C4-2B (cell line): ENCODE measurements at regions not wholly inside any gene's neighbourhood (a gene's known extent, or its start where the extent isn't known, plus 50 kb on each side); places are given as distances from the start of the nearest gene placed in this dataset.

Experiments
- H3K27ac ChIP-seq: fragments of 450-650 bp; 2 replicates; pipeline ENCODE4 v1.5.1; 2017
- ZFX ChIP-seq: fragments of 450-650 bp; IDR thresholded peaks from 2 replicates; pipeline ENCODE4 v1.6.1; 2017
- TF ChIP-seq, protein P1 (sequence below): fragments of 450-650 bp; conservative IDR thresholded peaks from 2 replicates; pipeline ENCODE4 v1.5.1; 2017; ENCODE audit warnings: mild to moderate bottlenecking

DNA sequence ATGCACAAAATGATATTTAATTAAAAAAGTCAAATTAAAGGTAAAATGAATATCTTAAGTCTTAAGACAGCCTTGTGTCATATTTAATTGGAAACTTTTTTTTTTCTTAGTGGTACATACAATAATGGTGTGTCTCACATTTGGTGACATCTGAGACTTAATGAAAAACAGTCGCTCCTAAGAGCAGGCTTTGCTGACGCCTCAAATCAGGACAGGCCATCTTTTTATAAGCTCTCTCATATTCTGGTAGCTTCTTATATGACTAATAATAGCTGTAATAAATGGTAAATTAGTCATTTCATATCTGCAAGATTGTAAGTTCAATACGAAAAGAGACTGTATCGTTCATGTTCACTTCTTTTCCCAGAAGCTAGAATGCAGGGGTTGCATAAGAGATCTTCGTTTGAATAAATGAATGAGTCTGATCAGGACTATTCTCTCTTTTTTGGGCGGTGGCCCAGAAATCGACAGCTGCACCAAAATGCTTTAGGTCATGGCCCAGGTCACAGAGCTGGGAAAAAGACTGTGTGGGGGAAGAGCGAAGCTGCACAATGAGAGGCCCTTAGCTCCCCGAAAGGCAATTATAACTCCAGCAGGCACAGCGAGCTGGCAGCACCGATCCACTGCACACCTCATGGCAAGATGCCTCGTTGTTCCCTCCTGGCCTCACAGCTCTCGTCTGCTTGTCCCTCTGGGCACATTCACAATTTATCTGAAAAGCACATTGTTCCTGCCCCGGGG lies 69.4 kb downstream of the NRN1 start:
- no peak overlapping the region for H3K27ac ChIP-seq
- TF ChIP-seq ZFX, result no peak
- TF ChIP-seq, protein P1, sequence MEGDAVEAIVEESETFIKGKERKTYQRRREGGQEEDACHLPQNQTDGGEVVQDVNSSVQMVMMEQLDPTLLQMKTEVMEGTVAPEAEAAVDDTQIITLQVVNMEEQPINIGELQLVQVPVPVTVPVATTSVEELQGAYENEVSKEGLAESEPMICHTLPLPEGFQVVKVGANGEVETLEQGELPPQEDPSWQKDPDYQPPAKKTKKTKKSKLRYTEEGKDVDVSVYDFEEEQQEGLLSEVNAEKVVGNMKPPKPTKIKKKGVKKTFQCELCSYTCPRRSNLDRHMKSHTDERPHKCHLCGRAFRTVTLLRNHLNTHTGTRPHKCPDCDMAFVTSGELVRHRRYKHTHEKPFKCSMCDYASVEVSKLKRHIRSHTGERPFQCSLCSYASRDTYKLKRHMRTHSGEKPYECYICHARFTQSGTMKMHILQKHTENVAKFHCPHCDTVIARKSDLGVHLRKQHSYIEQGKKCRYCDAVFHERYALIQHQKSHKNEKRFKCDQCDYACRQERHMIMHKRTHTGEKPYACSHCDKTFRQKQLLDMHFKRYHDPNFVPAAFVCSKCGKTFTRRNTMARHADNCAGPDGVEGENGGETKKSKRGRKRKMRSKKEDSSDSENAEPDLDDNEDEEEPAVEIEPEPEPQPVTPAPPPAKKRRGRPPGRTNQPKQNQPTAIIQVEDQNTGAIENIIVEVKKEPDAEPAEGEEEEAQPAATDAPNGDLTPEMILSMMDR, result no peak

DNA sequence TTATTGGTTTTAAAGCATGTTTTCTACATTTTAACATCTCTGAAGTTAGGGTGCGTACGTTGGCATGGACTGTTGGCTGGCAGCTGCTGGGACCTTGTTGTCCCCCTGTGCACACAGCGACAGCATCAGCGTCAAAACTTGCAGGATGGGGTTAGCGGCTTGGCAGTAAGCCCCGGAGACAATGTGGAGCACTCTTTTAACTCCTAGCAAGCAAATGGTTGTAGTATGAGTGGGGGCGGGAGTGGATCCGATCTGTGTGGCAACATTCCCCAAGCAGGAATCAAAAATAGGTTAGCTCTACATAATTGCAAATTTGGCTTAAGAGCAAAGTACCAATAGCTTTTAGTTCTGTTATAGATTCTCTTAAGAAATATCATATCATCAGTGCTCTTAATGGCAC lies 70.1 kb downstream of the NRN1 start:
- H3K27ac ChIP-seq, result no peak overlapping the region
- TF ChIP-seq, protein P1, result no peak
- no peak for TF ChIP-seq ZFX

DNA sequence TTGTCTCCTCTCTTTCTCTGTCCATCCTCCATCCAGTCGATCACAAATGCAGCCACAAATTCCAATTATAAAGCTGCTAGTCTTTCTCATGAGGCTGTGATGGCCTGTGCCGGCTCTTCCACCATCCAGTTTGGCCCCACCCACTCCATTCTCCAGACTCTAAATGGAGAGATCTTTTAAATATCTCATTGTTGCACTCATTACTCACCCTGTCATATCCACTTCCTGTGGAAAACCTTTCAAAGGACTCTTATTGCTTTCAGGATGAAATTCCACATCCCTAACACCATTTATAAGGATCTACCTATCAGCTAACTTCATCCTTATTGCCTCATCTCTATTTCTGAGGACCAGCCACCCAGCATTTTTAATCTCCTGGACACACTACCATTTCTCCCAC lies 70.6 kb downstream of the NRN1 start:
- H3K27ac ChIP-seq, result no peak overlapping the region
- no peak for TF ChIP-seq ZFX
- TF ChIP-seq, protein P1, result no peak

DNA sequence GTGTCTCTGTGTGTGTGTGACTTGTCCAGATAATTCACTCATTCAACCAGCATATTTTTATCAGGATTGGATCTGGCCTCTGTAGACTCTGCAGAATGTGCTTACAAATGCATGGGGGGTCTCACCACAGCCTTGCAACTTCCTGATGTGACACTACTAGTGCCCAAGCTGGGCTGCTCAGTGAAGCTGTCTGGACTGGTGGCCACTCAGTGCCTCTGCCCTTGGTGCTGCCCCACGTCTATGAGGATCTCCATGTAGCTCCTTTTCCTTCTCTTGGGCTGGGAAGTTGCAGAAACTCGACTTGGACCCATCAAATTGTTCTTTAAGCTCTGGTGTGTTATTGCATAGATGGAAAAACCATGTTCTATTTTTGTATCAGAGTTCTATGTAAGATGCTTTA lies 75.8 kb downstream of the NRN1 start:
- TF ChIP-seq, protein P1, result no peak
- H3K27ac ChIP-seq, result no peak overlapping the region

DNA sequence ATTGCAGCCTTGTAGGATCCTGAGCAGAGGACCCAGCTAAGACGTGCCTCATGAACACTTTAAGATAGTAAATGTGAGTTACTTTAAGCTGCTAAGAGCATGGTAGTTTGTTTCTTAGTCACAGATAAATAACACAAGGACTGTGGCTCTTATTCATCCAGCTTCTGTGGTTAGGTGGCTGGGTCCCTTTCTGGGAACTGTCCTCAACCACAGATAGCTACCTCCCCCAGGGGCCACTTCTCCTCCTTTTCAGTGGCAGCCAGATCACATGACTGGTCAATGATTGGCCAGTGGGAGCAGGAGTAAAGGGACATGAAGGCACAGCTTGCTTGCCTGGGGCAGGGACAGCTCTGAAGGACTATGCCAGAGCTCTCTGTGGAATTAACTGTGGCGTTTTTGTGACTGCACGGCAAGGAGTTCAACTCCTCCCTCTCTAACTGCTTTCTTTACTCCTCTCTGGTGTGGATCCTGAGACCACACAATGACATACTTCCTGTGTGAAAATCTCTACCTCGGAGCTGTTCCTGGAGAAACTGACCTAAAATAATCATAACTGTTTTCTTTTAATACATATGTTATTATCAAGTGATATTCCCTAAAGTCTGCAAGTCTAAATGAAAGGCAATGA lies 76.5 kb downstream of the NRN1 start:
- TF ChIP-seq, protein P1, result no peak
- no peak for TF ChIP-seq ZFX
- H3K27ac ChIP-seq, result no peak overlapping the region

DNA sequence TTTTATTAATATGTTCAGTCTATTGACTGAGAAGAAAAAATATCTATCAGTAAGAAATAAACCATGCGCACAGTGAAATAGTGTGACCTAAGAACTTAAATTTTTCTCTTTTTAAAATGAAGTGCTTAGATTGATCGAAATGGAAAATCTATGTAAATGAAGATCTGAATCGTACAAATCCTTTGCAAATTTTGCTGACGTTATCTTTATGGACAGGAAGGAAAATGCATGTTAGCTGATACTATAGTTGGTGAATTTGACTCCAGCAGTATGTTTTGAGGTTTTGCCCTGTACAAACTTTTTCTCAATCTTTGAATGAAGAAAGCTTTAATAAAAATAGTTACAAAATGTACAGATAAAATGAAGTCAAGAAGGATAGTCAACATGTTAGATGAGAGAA lies 82.9 kb downstream of the NRN1 start:
- no peak for TF ChIP-seq ZFX
- TF ChIP-seq, protein P1, result no peak
- no peak overlapping the region for H3K27ac ChIP-seq

DNA sequence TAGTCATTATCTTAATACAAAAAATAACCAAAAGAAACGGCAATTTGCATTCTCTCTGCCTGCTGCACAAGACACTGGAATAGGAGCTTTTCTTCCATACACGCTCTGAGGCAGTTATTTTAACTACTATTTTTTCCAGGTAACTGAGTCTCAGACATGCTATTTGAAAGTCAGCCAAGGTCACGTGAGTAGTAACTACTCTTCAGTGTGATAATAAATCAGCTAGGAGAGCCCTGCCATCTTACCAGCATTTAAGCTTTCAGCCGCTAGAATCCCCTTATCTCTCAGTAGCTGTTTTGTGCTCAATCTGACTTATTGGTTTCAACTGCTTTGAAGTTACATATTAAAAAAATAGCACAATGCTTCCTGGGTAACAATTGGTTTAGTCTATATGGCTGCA lies 84.5 kb downstream of the NRN1 start:
- no peak overlapping the region for H3K27ac ChIP-seq
- TF ChIP-seq ZFX, result no peak
- TF ChIP-seq, protein P1, result no peak
